AG09309 (cell line): ENCODE measurements at regions not wholly inside any gene's neighbourhood (a gene's known extent, or its start where the extent isn't known, plus 50 kb on each side); places are given as distances from the start of the nearest gene placed in this dataset.

Source experiments
- DNase-seq: peaks from one replicate; pipeline ENCODE4 v3.0.0-alpha.2; 2010; ENCODE audit warnings: low read depth
- H3K4me3 ChIP-seq: 2 replicates; pipeline ENCODE4 v1.5.1; 2011; ENCODE audit warnings: mild to moderate bottlenecking, low read depth, low read length, moderate library complexity; ENCODE audit not compliant: control insufficient read depth
- TF ChIP-seq, protein P1 (sequence below): IDR thresholded peaks from 2 replicates; pipeline ENCODE4 v1.5.1; 2011; ENCODE audit warnings: mild to moderate bottlenecking, low read depth, low read length, inconsistent platforms; ENCODE audit not compliant: insufficient read depth, control insufficient read depth; ENCODE audit errors: missing control alignments

DNA sequence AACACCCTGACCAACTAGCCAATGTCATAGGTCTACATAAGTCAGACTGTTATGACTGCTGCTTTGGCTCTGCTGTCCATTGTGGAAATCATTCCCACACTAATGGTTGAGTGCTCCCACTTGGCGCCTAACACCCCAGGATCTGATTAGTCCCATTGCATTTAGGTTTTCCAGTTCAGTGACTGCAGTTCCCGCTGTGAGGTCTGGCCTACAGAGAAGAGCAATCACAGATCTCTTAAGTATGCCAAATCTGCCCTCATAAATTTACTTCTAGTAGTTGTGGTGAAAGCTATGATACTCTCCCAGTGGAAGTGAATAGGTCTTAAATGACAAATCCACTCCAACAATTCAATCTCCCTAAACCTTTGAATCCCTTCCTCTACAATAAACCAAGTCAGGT is 77.3 kb upstream of the IL2 start:
- DNase-seq = no peak
- no peak overlapping the region for H3K4me3 ChIP-seq
- TF ChIP-seq, protein P1, sequence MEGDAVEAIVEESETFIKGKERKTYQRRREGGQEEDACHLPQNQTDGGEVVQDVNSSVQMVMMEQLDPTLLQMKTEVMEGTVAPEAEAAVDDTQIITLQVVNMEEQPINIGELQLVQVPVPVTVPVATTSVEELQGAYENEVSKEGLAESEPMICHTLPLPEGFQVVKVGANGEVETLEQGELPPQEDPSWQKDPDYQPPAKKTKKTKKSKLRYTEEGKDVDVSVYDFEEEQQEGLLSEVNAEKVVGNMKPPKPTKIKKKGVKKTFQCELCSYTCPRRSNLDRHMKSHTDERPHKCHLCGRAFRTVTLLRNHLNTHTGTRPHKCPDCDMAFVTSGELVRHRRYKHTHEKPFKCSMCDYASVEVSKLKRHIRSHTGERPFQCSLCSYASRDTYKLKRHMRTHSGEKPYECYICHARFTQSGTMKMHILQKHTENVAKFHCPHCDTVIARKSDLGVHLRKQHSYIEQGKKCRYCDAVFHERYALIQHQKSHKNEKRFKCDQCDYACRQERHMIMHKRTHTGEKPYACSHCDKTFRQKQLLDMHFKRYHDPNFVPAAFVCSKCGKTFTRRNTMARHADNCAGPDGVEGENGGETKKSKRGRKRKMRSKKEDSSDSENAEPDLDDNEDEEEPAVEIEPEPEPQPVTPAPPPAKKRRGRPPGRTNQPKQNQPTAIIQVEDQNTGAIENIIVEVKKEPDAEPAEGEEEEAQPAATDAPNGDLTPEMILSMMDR = no peak

DNA sequence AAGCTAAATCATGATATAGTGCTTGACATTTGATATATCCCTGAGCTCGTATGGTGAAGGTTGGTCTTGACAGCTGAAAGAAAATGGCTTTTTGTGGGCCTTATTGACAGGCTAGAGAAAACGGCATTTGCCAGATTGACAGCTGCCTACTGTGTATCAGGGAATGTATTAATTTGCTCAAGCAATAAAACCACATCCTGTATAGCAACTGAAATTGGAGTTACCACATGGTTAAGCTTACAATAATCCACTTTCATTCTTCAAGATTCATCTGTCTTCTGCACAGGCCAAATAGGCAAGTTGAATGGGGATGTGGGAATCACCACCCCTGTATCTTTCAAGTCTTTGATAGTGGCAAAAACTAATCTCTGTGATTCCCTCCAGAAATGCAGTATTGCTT is 76.2 kb upstream of the IL2 start:
- no peak overlapping the region for H3K4me3 ChIP-seq
- TF ChIP-seq, protein P1 = no peak
- DNase-seq = no peak

DNA sequence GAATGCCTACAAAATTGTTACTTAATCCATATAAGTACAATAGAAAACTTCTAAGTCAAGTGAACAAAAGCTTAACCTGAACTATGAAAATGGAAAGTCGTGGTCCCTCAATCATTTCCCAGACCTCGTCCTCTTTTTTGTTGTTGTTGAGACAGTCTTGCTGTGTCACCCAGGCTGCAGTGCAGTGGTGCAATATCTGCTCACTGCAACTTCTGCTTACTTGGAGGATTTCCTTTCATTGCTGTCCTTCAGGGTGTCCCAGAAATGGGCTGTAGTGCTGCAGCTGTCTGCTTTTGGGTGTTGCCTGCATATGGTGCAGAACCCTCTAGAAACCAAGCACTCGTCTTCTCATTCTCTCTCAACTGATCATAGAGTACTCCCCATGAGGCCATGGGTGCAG is 75.0 kb upstream of the IL2 start:
- H3K4me3 ChIP-seq = no peak overlapping the region
- TF ChIP-seq, protein P1 = no peak
- DNase-seq = no peak

DNA sequence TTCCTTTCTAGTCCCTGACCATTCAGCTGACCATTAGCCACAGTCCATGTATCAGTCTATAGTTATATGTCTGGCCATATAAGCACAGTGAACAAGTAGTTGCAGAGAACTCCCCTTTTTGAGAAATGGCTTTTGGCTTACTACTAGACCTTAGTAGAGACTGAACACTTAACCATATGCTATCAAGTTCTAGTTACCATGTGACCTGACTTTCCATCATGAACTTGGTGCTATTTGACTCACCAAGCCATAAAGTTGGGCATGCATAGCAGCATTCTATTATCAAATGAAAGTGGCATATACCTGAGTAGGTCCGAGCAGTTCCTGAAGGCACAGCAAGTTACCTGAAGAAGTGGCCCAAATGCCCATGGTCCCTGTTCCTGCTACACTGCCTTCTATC is 74.5 kb upstream of the IL2 start:
- H3K4me3 ChIP-seq = no peak overlapping the region
- no peak for DNase-seq
- TF ChIP-seq, protein P1 = no peak

DNA sequence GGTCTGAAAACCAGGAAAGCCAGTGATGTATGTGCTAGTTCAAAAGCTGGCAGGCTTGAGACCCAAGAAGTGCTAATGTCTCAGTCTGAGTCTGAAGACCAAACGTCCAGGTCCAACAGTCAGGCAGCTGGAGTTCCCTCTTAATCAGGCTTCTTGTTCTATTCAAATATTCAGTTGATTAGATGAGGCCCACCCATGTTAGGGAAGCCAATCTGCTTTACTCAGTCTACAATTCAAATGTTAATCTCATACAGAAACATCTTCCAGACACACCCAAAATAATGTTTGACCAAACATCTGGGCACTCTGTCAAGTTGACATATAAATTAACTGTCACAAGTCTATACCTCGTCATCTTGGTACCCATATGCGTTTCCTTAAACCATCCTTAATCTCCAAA is 72.4 kb upstream of the IL2 start:
- no peak overlapping the region for H3K4me3 ChIP-seq
- TF ChIP-seq, protein P1 = no peak
- DNase-seq = no peak

DNA sequence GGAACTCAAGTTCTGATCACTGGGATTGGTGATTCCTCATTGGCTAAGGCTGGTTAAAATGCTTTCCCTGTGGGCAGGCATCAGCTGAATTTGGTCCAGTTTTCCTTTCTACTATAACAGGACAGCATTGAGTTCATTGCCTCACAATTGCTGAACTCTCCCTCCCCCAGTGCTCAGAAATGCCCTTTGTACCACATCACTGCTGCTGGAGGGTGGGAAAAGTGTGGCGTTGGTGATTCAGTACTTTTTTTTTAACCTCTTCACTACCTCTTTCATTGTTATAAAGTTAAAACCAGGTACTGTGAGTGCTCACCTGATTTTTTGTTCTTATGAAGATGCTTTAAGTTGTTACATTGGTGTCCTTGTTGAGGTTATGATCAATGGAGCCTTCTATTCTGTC is 69.3 kb upstream of the IL2 start:
- TF ChIP-seq, protein P1 = no peak
- no peak overlapping the region for H3K4me3 ChIP-seq
- no peak for DNase-seq

DNA sequence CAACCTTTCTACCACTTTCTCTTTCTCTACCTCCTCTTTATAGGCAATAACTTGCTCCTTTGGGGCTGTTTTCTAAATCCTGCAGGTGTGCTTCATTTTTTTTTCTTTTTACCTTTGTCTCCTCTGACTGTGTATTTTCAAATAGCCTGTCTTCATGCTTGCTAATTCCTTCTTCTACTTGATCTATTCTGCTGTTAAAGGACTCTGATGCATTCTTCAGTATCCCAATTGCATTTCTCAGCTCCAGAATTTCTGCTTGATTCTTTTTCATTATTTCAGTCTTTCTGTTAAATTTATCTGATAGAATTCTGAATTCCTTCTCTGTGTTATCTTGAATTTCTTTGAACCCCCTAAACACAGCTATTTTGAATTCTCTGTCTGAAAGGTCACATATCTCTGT is 67.7 kb upstream of the IL2 start:
- TF ChIP-seq, protein P1 = no peak
- no peak overlapping the region for H3K4me3 ChIP-seq
- no peak for DNase-seq
